PC-3 (cell line): ENCODE measurements at regions not wholly inside any gene's neighbourhood (a gene's known extent, or its start where the extent isn't known, plus 50 kb on each side); places are given as distances from the start of the nearest gene placed in this dataset.

Source experiments
- ATAC-seq: fragments of 200-7000 bp; cut with Tn5 transposase; 2 replicates; pipeline ENCODE4 v1.9.1; 2020; ENCODE audit warnings: mild to moderate bottlenecking, moderate library complexity
- BruUV-seq: library from RNA; stranded (reverse); fragments of 400-500 nt; replicated peaks from 2 replicates; lab custom pipeline; 2021; lab: Mats Ljungman, UMichigan
- CTCF ChIA-PET: fragments of 300-600 bp; sonication (Branson Sonifier 250); formaldehyde crosslinking; loops from one replicate; lab custom pipeline; 2022; ENCODE audit warnings: antibody characterized with exemption; lab: Charles Lee
- POLR2A ChIA-PET: fragments of 300-600 bp; sonication (Branson Sonifier 250); formaldehyde crosslinking; loops from one replicate; lab custom pipeline; 2022; ENCODE audit warnings: antibody characterized with exemption; ENCODE audit not compliant: unreplicated experiment; lab: Charles Lee
- DNase-seq: peaks from one replicate; pipeline ENCODE4 v3.0.0-alpha.2; 2015
- H2AFZ ChIP-seq: fragments of 300-600 bp; sonication (generic); 2 replicates; pipeline ENCODE4 v1.6.0; 2016; ENCODE audit warnings: antibody characterized with exemption, low read length
- H3F3A ChIP-seq: fragments of 300-600 bp; sonication (generic); one replicate; pipeline ENCODE4 v1.6.0; 2017; ENCODE audit warnings: antibody characterized with exemption, low read length, control low read depth, mild to moderate bottlenecking; ENCODE audit not compliant: unreplicated experiment
- H3K27ac ChIP-seq: fragments of 300-600 bp; sonication (generic); 2 replicates; pipeline ENCODE4 v1.5.1; 2016; ENCODE audit warnings: mild to moderate bottlenecking, low read length
- H3K27me3 ChIP-seq: fragments of 300-600 bp; sonication (generic); 2 replicates; pipeline ENCODE4 v1.6.1; 2016; ENCODE audit warnings: low read length, mixed read lengths
- H3K36me3 ChIP-seq: fragments of 300-600 bp; sonication (generic); 2 replicates; pipeline ENCODE4 v1.6.1; 2016; ENCODE audit warnings: low read depth, mixed run types, low read length, mixed read lengths
- H3K4me1 ChIP-seq: fragments of 300-600 bp; sonication (generic); 2 replicates; pipeline ENCODE4 v1.5.1; 2016; ENCODE audit warnings: low read length; ENCODE audit not compliant: insufficient read depth
- H3K4me2 ChIP-seq: fragments of 300-600 bp; sonication (generic); 2 replicates; pipeline ENCODE4 v1.6.0; 2016; ENCODE audit warnings: low read length
- H3K4me3 ChIP-seq: fragments of 300-600 bp; sonication (generic); 2 replicates; pipeline ENCODE4 v1.5.1; 2016; ENCODE audit warnings: mild to moderate bottlenecking, low read length, mixed read lengths
- H3K79me2 ChIP-seq: fragments of 300-600 bp; sonication (generic); 2 replicates; pipeline ENCODE4 v1.6.1; 2017; ENCODE audit warnings: low read length, mixed read lengths
- H3K9ac ChIP-seq: fragments of 300-600 bp; sonication (generic); 2 replicates; pipeline ENCODE4 v1.6.0; 2016; ENCODE audit warnings: mild to moderate bottlenecking, low read length
- H3K9me2 ChIP-seq: fragments of 300-600 bp; sonication (generic); replicated peaks from 2 replicates; pipeline ENCODE4 v1.6.1; 2016; ENCODE audit warnings: mixed run types, low read length, mixed read lengths
- H3K9me3 ChIP-seq: fragments of 300-600 bp; sonication (generic); 2 replicates; pipeline ENCODE4 v1.6.1; 2016; ENCODE audit warnings: low read length, mixed read lengths
- H4K20me1 ChIP-seq: fragments of 300-600 bp; sonication (generic); 2 replicates; pipeline ENCODE4 v1.6.1; 2016; ENCODE audit warnings: low read length, mixed read lengths
- CTCF ChIP-seq: fragments of 300-600 bp; sonication (generic); conservative IDR thresholded peaks from 2 replicates; pipeline ENCODE4 v1.5.1; 2017; ENCODE audit warnings: antibody characterized with exemption, low read depth, mild to moderate bottlenecking, low read length
- EZH2 ChIP-seq: fragments of 300-600 bp; sonication (generic); IDR thresholded peaks from one replicate; pipeline ENCODE4 v1.6.1; 2017; ENCODE audit warnings: antibody characterized with exemption, mild to moderate bottlenecking, low read length; ENCODE audit not compliant: unreplicated experiment
- EZH2phosphoT487 ChIP-seq: fragments of 300-600 bp; sonication (generic); IDR thresholded peaks from 2 replicates; pipeline ENCODE4 v1.6.1; 2018; ENCODE audit warnings: mild to moderate bottlenecking, antibody characterized with exemption, low read length, borderline replicate concordance
- intact Hi-C: fragments of 100-400 bp; cut with micrococcal nuclease; formaldehyde crosslinking; loops from 2 replicates; pipeline ENCODE4 v1.9.0; 2023

GRCh38 chr1:101653482-101653946 lies 343.2 kb downstream of the OLFM3 start:
- Histone ChIP-seq H3K27ac (no peak overlapping the region), H3K36me3 (no peaks in the 10 kb centered on the region), H2AFZ (no peak overlapping the region), H3K4me1 (peaks cover 3% of the 10 kb centered on the region; the same call in 1 of the 2 replicates), H3K4me3 (no peak overlapping the region), H3K79me2 (no peaks in the 10 kb centered on the region), H3K9me2 (no peaks in the 10 kb centered on the region), H3K9ac (no peak overlapping the region), H3F3A (no peaks in the 10 kb centered on the region), H4K20me1 (no peaks in the 10 kb centered on the region), H3K4me2 (no peak overlapping the region), H3K9me3 (no peaks in the 10 kb centered on the region; the same call in 1 of the 2 replicates), H3K27me3 (no peaks in the 10 kb centered on the region)
- BruUV-seq: no TSS peak
- TF ChIP-seq CTCF (peak; percentile 47), EZH2phosphoT487 (no peak), EZH2 (no peak)
- ChIA-PET CTCF (interaction anchor here (0.6 kb wide), 1 partner anchor 344 kb away, joined by 3 read pairs; no protein-coding TSS in a partner anchor), POLR2A (no interaction called here)
- ATAC-seq: no peak; the same call in none of the 2 replicates
- peak; percentile 62 for DNase-seq
- intact Hi-C loops: no loop called here

- no TSS peak for BruUV-seq
- no peaks in the 10 kb centered on the region for H3K36me3 ChIP-seq
- no peak overlapping the region for H3K4me2 ChIP-seq
- H2AFZ ChIP-seq: no peak overlapping the region
- no peaks in the 10 kb centered on the region for H3K9me2 ChIP-seq
- no peak overlapping the region for H3K9ac ChIP-seq
- ChIA-PET CTCF (interaction anchor here (0.6 kb wide), 1 partner anchor 504 kb away, joined by 5 read pairs; no protein-coding TSS in a partner anchor), POLR2A (no interaction called here)
- no peaks in the 10 kb centered on the region for H3K27me3 ChIP-seq
- no peak for ATAC-seq
- H3K4me3 ChIP-seq: no peak overlapping the region
- intact Hi-C loops: no loop called here
- H3K9me3 ChIP-seq: peaks cover 9% of the 10 kb centered on the region; the same call in 1 of the 2 replicates
- H3K27ac ChIP-seq: no peak overlapping the region
- DNase-seq: no peak
- H4K20me1 ChIP-seq: no peaks in the 10 kb centered on the region
- TF ChIP-seq CTCF (no peak), EZH2phosphoT487 (no peak), EZH2 (no peak)
- no peaks in the 10 kb centered on the region for H3K79me2 ChIP-seq
- H3F3A ChIP-seq: no peaks in the 10 kb centered on the region
- H3K4me1 ChIP-seq: no peaks in the 10 kb centered on the region
Observed at GRCh38 chr1:101664726-101665125, 332.0 kb downstream of the OLFM3 start.

- no peak overlapping the region for H3K9ac ChIP-seq
- H3K79me2 ChIP-seq: no peaks in the 10 kb centered on the region
- no peaks in the 10 kb centered on the region for H3K36me3 ChIP-seq
- no TSS peak for BruUV-seq
- CTCF ChIA-PET: no interaction called here
- no peaks in the 10 kb centered on the region for H3F3A ChIP-seq
- no peak for DNase-seq
- peaks cover 9% of the 10 kb centered on the region; the same call in 1 of the 2 replicates for H3K9me3 ChIP-seq
- TF ChIP-seq EZH2phosphoT487 (no peak), EZH2 (no peak), CTCF (no peak)
- no peak overlapping the region for H2AFZ ChIP-seq
- ATAC-seq: no peak
- no peak overlapping the region for H3K4me2 ChIP-seq
- no peaks in the 10 kb centered on the region for H4K20me1 ChIP-seq
- intact Hi-C loops: no loop called here
- H3K27me3 ChIP-seq: no peaks in the 10 kb centered on the region
- H3K27ac ChIP-seq: no peak overlapping the region
- POLR2A ChIA-PET: no interaction called here
- H3K9me2 ChIP-seq: no peaks in the 10 kb centered on the region
- H3K4me3 ChIP-seq: no peak overlapping the region
- no peaks in the 10 kb centered on the region for H3K4me1 ChIP-seq
Observed at GRCh38 chr1:101667761-101668160, 329.0 kb downstream of the OLFM3 start.
